C4-2B (cell line): ENCODE measurements at regions not wholly inside any gene's neighbourhood (a gene's known extent, or its start where the extent isn't known, plus 50 kb on each side); places are given as distances from the start of the nearest gene placed in this dataset.
A peak's percentile ranks its signal among the peaks of the same experiment; 100 is the strongest.

ENCODE experiments used
- H3K27ac ChIP-seq: fragments of 450-650 bp; 2 replicates; pipeline ENCODE4 v1.5.1; 2017
- ZFX ChIP-seq: fragments of 450-650 bp; IDR thresholded peaks from 2 replicates; pipeline ENCODE4 v1.6.1; 2017
- TF ChIP-seq, protein P1 (sequence below): fragments of 450-650 bp; conservative IDR thresholded peaks from 2 replicates; pipeline ENCODE4 v1.5.1; 2017; ENCODE audit warnings: mild to moderate bottlenecking

DNA sequence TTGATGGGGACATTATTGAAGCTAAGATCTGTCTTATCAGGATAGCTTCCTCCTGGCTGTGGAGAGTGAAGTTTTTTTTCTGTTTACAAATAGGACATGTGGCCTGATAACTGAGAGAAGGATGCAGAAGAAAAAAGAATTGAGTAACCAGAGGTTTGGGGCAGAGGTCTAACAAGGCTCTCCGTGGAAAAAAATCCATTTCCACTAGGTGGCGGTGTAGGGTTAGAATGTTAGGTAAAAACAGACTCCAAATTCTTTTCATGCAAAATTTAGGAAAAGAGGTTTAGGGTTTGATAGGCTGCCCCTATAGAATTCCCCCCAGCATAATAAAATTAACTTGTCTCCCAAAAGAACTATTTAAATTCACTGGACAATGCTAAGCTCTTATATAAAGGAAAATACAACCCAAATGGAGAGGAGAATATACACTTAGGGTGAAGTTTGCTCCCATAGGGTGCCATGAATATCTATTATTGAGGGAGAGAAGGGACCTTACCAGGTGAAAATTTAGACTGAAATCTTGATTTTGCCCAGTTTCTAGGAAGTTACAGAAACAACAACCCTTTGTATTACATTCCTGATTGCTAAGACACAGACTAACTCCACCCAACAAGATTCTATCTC, 1560.4 kb downstream of the OTOL1 start:
- H3K27ac ChIP-seq = no peak overlapping the region

DNA sequence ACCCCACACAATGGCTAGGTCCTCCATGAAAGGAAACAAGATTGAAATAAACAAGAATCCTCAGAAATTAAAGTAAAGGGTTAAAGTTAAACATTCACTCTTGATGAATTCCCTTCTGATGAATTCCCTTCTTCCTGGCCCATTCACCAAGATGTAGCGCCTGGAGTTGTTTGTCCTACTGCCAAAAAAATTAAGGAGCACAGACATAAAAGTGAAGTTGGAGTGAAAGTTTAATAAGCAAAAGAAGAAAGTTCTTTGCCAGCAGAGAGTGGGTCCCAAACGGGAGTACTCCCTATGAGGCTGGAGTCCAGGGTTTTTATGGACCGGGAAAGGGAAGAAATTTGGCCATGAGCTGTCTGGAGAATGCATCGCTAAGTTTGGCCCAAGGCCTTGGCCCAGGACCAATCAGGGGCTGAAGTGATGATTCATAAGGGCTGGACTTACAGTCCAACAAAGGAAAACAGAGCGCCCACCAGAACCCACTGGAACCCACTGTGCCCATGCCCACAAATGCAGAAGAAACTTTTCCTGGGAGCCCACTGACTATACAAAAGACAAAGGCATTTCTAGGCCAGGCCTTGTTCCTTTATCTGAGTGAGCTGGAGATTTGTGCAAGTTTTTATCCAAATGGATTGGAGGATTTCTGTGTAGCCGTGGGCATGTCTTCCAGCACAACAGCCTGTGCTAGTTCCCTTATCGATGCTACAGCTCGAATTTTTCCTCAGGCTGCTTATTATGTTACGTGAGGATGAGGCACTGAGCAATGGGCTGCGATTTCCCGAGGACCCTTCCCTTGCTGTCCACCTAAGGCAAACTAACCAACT, 1561.6 kb downstream of the OTOL1 start:
- no peak overlapping the region for H3K27ac ChIP-seq
- no peak for TF ChIP-seq ZFX
- TF ChIP-seq, protein P1, sequence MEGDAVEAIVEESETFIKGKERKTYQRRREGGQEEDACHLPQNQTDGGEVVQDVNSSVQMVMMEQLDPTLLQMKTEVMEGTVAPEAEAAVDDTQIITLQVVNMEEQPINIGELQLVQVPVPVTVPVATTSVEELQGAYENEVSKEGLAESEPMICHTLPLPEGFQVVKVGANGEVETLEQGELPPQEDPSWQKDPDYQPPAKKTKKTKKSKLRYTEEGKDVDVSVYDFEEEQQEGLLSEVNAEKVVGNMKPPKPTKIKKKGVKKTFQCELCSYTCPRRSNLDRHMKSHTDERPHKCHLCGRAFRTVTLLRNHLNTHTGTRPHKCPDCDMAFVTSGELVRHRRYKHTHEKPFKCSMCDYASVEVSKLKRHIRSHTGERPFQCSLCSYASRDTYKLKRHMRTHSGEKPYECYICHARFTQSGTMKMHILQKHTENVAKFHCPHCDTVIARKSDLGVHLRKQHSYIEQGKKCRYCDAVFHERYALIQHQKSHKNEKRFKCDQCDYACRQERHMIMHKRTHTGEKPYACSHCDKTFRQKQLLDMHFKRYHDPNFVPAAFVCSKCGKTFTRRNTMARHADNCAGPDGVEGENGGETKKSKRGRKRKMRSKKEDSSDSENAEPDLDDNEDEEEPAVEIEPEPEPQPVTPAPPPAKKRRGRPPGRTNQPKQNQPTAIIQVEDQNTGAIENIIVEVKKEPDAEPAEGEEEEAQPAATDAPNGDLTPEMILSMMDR = no peak

More for the DNA sequence above, 1560.4 kb downstream of the OTOL1 start:
- TF ChIP-seq, protein P1 = peak; percentile 86
- TF ChIP-seq ZFX = no peak

DNA sequence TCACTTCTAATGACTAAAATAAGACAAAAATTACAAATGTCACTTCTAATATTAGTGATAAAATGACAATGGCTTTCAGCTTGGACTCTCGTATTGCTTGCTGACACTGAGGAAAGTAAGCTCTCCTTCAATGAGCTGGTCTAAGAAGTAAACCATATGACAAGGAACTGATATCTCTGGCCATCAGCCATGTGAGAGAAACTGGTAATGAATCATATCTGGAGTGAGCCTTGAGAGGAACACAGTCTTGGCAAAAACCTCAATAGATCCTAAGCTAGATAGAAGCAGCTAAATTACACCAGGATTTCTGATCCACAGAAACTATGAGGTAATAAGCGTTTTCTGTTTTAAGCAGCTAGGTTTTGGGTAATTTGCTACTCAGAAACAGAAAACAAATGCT, 1575.1 kb downstream of the OTOL1 start:
- no peak overlapping the region for H3K27ac ChIP-seq
- TF ChIP-seq, protein P1 = no peak
- TF ChIP-seq ZFX = no peak
